GM23338 (cell line): ENCODE measurements at regions not wholly inside any gene's neighbourhood (a gene's known extent, or its start where the extent isn't known, plus 50 kb on each side); places are given as distances from the start of the nearest gene placed in this dataset.

Source experiments
- ATAC-seq: fragments of 200-7000 bp; cut with Tn5 transposase; 3 replicates; pipeline ENCODE4 v1.9.1; 2020
- DNase-seq: peaks from one replicate; pipeline ENCODE4 v3.0.0-alpha.2; 2015; ENCODE audit warnings: low spot score
- H2AFZ ChIP-seq: fragments of 200-600 bp; sonication (generic); 2 replicates; pipeline ENCODE4 v1.8.0; 2016; ENCODE audit warnings: antibody characterized with exemption, mild to moderate bottlenecking, moderate library complexity
- H3F3A ChIP-seq: fragments of 200-600 bp; sonication (generic); replicated peaks from 2 replicates; pipeline ENCODE4 v1.8.0; 2017; ENCODE audit warnings: antibody characterized with exemption, mixed run types, low read depth
- H3K27ac ChIP-seq: fragments of 200-600 bp; sonication (generic); 2 replicates; pipeline ENCODE4 v1.6.1; 2016; ENCODE audit warnings: low read depth
- H3K27me3 ChIP-seq: fragments of 200-600 bp; sonication (generic); 2 replicates; pipeline ENCODE4 v1.8.0; 2016; ENCODE audit warnings: mild to moderate bottlenecking, mixed run types, moderate library complexity; ENCODE audit not compliant: insufficient read depth
- H3K36me3 ChIP-seq: fragments of 200-600 bp; sonication (generic); 2 replicates; pipeline ENCODE4 v1.8.0; 2016; ENCODE audit warnings: mild to moderate bottlenecking; ENCODE audit not compliant: insufficient read depth
- H3K4me1 ChIP-seq: fragments of 200-600 bp; sonication (generic); 2 replicates; pipeline ENCODE4 v1.8.0; 2016; ENCODE audit warnings: mild to moderate bottlenecking, moderate library complexity; ENCODE audit not compliant: insufficient read depth
- H3K4me2 ChIP-seq: fragments of 200-600 bp; sonication (generic); 2 replicates; pipeline ENCODE4 v1.7.1; 2017; ENCODE audit warnings: mixed run types
- H3K4me3 ChIP-seq: fragments of 200-600 bp; sonication (generic); 2 replicates; pipeline ENCODE4 v1.6.1; 2016; ENCODE audit warnings: mixed run types
- H3K79me2 ChIP-seq: fragments of 200-600 bp; sonication (generic); replicated peaks from 2 replicates; pipeline ENCODE4 v1.8.0; 2017; ENCODE audit warnings: mild to moderate bottlenecking; ENCODE audit not compliant: insufficient read depth
- H3K9me2 ChIP-seq: fragments of 200-600 bp; sonication (generic); 2 replicates; pipeline ENCODE4 v1.8.0; 2017; ENCODE audit not compliant: insufficient read depth
- H4K20me1 ChIP-seq: fragments of 200-600 bp; sonication (generic); replicated peaks from 2 replicates; pipeline ENCODE4 v1.8.0; 2017; ENCODE audit warnings: mild to moderate bottlenecking; ENCODE audit not compliant: insufficient read depth
- H3K27ac Mint-ChIP-seq: 2 replicates; pipeline ENCODE4 v1.8.0; 2020; ENCODE audit warnings: inconsistent platforms, mild to moderate bottlenecking, moderate library complexity, mixed read lengths
- H3K27me3 Mint-ChIP-seq: 3 replicates; pipeline ENCODE4 v1.8.0; 2022; ENCODE audit warnings: low read depth, mild to moderate bottlenecking, moderate library complexity, mixed read lengths, inconsistent platforms; ENCODE audit not compliant: insufficient read depth, poor library complexity
- H3K36me3 Mint-ChIP-seq: 3 replicates; pipeline ENCODE4 v1.8.0; 2021; ENCODE audit warnings: low read depth, mild to moderate bottlenecking, inconsistent platforms, moderate library complexity, mixed read lengths
- H3K4me1 Mint-ChIP-seq: 3 replicates; pipeline ENCODE4 v1.8.0; 2020; ENCODE audit warnings: mild to moderate bottlenecking, inconsistent platforms, mixed read lengths
- H3K4me3 Mint-ChIP-seq: 3 replicates; pipeline ENCODE4 v1.8.0; 2021; ENCODE audit warnings: moderate library complexity, mild to moderate bottlenecking, inconsistent platforms, mixed read lengths
- H3K9me3 Mint-ChIP-seq: 3 replicates; pipeline ENCODE4 v1.8.0; 2020; ENCODE audit warnings: moderate library complexity, mild to moderate bottlenecking, inconsistent platforms, mixed read lengths
- CTCF ChIP-seq, 2 experiments: fragments of 200-600 bp in 1 of 2; sonication (generic) in 1 of 2; conservative IDR thresholded peaks; 2 replicates each; pipeline versions ENCODE4 v1.5.1 to v1.6.1; 2016 to 2017; ENCODE audit warnings: antibody characterized with exemption in 2 of 2, low read depth in 2 of 2, mild to moderate bottlenecking in 2 of 2, moderate library complexity in 1 of 2
- EZH2 ChIP-seq: fragments of 200-600 bp; sonication (generic); IDR thresholded peaks from one replicate; pipeline ENCODE4 v1.8.0; 2017; ENCODE audit warnings: antibody characterized with exemption, mild to moderate bottlenecking, low read depth; ENCODE audit not compliant: unreplicated experiment
- STAT1 ChIP-seq: IDR thresholded peaks from one replicate; pipeline ENCODE4 v1.6.1; 2016; ENCODE audit warnings: antibody characterized with exemption; ENCODE audit not compliant: unreplicated experiment
- TF ChIP-seq, protein P1 (sequence below): fragments of 250-450 bp; sonication (Bioruptor Pico); IDR thresholded peaks from 2 replicates; pipeline ENCODE4 v1.5.0; 2020; ENCODE audit warnings: mild to moderate bottlenecking, moderate library complexity
- TF ChIP-seq, protein P2 (sequence below): IDR thresholded peaks from 2 replicates; pipeline ENCODE4 v1.6.1; 2016; ENCODE audit warnings: antibody characterized with exemption

DNA sequence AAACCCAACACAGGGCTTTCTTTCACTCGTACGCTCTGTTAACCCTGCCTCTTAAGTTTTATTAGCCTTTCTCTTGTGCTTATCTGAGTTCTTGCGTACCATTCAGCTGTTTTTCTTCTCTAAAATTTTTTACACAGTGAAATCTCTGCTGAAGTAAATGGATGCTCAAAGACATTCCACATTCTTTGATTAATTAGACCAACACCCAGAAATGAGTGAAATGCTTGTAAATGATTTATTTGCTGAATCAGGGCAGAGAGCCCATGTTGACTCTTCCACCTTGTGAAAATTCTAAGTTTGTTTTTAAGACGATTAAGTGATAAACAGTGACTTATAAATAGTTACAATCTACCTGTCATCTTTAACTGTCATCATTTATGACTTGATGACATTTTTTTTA lies 156.7 kb downstream of the ACTL8 start (continued):
- TF ChIP-seq, protein P1, sequence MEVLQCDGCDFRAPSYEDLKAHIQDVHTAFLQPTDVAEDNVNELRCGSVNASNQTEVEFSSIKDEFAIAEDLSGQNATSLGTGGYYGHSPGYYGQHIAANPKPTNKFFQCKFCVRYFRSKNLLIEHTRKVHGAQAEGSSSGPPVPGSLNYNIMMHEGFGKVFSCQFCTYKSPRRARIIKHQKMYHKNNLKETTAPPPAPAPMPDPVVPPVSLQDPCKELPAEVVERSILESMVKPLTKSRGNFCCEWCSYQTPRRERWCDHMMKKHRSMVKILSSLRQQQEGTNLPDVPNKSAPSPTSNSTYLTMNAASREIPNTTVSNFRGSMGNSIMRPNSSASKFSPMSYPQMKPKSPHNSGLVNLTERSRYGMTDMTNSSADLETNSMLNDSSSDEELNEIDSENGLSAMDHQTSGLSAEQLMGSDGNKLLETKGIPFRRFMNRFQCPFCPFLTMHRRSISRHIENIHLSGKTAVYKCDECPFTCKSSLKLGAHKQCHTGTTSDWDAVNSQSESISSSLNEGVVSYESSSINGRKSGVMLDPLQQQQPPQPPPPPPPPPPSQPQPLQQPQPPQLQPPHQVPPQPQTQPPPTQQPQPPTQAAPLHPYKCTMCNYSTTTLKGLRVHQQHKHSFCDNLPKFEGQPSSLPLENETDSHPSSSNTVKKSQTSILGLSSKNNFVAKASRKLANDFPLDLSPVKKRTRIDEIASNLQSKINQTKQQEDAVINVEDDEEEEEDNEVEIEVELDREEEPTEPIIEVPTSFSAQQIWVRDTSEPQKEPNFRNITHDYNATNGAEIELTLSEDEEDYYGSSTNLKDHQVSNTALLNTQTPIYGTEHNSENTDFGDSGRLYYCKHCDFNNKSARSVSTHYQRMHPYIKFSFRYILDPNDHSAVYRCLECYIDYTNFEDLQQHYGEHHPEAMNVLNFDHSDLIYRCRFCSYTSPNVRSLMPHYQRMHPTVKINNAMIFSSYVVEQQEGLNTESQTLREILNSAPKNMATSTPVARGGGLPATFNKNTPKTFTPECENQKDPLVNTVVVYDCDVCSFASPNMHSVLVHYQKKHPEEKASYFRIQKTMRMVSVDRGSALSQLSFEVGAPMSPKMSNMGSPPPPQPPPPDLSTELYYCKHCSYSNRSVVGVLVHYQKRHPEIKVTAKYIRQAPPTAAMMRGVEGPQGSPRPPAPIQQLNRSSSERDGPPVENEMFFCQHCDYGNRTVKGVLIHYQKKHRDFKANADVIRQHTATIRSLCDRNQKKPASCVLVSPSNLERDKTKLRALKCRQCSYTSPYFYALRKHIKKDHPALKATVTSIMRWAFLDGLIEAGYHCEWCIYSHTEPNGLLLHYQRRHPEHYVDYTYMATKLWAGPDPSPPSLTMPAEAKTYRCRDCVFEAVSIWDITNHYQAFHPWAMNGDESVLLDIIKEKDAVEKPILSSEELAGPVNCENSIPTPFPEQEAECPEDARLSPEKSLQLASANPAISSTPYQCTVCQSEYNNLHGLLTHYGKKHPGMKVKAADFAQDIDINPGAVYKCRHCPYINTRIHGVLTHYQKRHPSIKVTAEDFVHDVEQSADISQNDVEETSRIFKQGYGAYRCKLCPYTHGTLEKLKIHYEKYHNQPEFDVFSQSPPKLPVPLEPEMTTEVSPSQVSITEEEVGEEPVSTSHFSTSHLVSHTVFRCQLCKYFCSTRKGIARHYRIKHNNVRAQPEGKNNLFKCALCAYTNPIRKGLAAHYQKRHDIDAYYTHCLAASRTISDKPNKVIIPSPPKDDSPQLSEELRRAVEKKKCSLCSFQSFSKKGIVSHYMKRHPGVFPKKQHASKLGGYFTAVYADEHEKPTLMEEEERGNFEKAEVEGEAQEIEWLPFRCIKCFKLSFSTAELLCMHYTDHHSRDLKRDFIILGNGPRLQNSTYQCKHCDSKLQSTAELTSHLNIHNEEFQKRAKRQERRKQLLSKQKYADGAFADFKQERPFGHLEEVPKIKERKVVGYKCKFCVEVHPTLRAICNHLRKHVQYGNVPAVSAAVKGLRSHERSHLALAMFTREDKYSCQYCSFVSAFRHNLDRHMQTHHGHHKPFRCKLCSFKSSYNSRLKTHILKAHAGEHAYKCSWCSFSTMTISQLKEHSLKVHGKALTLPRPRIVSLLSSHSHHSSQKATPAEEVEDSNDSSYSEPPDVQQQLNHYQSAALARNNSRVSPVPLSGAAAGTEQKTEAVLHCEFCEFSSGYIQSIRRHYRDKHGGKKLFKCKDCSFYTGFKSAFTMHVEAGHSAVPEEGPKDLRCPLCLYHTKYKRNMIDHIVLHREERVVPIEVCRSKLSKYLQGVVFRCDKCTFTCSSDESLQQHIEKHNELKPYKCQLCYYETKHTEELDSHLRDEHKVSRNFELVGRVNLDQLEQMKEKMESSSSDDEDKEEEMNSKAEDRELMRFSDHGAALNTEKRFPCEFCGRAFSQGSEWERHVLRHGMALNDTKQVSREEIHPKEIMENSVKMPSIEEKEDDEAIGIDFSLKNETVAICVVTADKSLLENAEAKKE (CRISPR knock-in tag): no peak
- TF ChIP-seq CTCF (conservative IDR thresholded peaks at IDR 0.05; ENCODE audit: low read depth in 2 of 2) (no peak), EZH2 (no peak)
- TF ChIP-seq, protein P2, sequence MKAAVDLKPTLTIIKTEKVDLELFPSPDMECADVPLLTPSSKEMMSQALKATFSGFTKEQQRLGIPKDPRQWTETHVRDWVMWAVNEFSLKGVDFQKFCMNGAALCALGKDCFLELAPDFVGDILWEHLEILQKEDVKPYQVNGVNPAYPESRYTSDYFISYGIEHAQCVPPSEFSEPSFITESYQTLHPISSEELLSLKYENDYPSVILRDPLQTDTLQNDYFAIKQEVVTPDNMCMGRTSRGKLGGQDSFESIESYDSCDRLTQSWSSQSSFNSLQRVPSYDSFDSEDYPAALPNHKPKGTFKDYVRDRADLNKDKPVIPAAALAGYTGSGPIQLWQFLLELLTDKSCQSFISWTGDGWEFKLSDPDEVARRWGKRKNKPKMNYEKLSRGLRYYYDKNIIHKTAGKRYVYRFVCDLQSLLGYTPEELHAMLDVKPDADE: no peak

DNA sequence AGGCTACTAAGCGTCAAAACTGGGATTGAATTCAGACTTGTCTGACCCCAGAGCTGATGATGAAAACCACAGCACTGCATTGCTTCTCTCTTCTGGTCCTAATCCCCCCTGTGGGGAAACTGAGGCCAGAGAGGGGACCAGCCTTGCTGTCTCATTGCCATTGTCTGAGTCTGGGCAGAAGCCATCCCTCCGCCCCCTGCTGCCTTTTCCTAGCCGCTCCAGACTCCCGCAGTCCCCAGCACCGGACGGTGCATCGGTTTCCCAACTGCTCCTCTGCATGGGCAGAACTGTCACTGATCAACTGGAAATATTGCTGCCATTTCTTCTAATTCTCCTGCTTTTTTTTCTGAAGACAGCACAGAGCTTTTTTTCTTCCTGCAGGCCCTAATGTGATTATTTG lies 157.4 kb downstream of the ACTL8 start:
- TF ChIP-seq STAT1: no peak
- H3K4me2 ChIP-seq: no peak overlapping the region
- H3K4me3 ChIP-seq: no peak overlapping the region
- Mint-ChIP-seq H3K9me3 (no peaks in the 10 kb centered on the region), H3K4me1 (peaks cover 17% of the 10 kb centered on the region), H3K27me3 (peaks cover 4% of the 10 kb centered on the region), H3K4me3 (no peak overlapping the region), H3K36me3 (no peaks in the 10 kb centered on the region), H3K27ac (no peak overlapping the region)
- no peaks in the 10 kb centered on the region for H4K20me1 ChIP-seq
- H3K36me3 ChIP-seq: no peaks in the 10 kb centered on the region
- no peak for DNase-seq
- no peaks in the 10 kb centered on the region for H3K27me3 ChIP-seq
- no peak overlapping the region for H3K27ac ChIP-seq
- no peak overlapping the region for H2AFZ ChIP-seq
- H3K79me2 ChIP-seq: no peaks in the 10 kb centered on the region
- peaks cover 16% of the 10 kb centered on the region; the same call in 1 of the 2 replicates for H3K4me1 ChIP-seq
- H3K9me2 ChIP-seq: no peaks in the 10 kb centered on the region
- H3F3A ChIP-seq: no peaks in the 10 kb centered on the region
- ATAC-seq: no peak
